ENCODE measurements at regions not wholly inside any gene's neighbourhood (a gene's known extent, or its start where the extent isn't known, plus 50 kb on each side); places are given as distances from the start of the nearest gene placed in this dataset.
"Not testable (repeated sequence)": the region's sequence is repeated elsewhere in the genome, so short reads cannot be mapped to it uniquely, and the experiment has no call there.

- TF ChIP-seq CTCF (IDR thresholded peaks at IDR 0.05; ENCODE audit: low read depth, low read length): no peak
- H3K4me3 ChIP-seq (ENCODE audit: low read depth, low read length): no peak overlapping the region
These were observed 194.2 kb upstream of the GLRA1 start for GRCh38 chr5:152118676-152119470.

DNA sequence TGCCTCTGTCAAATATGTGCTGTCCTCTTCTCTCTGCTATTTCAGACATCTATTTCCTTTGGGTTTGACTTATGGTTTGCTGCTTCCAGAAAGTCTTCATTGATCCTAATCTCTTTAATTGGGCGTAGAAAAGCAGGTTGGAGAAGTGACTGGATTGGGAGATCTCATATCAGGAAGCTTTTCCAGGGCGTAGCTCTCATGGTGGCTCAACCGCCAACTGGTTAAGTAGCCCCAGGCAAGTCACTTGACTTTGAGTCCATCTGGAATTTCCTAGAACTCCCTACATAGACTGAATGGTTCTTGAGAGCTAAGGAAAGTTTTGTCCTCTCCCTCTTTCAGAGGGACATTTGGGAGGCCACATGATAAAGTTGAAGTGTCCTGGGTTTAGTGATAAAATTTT is 192.3 kb upstream of the GLRA1 start:
- H3K4me3 ChIP-seq (ENCODE audit: low read depth, low read length): no peak overlapping the region
- no peak for TF ChIP-seq CTCF (IDR thresholded peaks at IDR 0.05; ENCODE audit: low read depth, low read length)

GRCh38 chr5:152113401-152113800 is 188.8 kb upstream of the GLRA1 start:
- no peak overlapping the region for H3K4me3 ChIP-seq (ENCODE audit: low read depth, low read length)
- TF ChIP-seq CTCF (IDR thresholded peaks at IDR 0.05; ENCODE audit: low read depth, low read length): no peak

GRCh38 chr5:152107220-152107619 is 182.6 kb upstream of the GLRA1 start:
- no peak for TF ChIP-seq CTCF (IDR thresholded peaks at IDR 0.05; ENCODE audit: low read depth, low read length)
- H3K4me3 ChIP-seq (ENCODE audit: low read depth, low read length): no peak overlapping the region

DNA sequence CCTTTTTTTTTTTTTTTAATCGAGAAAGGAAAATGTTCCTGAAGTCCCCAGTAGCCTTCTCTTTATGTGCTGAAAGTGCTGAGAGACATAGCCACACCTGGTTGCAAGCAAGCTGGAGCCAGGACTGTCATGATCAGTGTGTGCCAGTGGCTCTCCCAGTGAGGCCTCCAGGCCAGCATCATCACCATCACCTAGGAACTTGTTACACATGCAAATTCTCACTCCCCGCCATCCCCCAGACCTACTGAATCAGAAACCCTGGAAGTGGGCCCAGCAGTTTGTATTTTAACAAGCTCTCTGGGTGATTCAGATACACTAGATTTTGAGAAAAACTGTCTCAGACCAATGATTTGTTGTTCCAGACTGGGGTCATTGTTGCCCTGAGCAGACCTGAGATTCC is 181.9 kb upstream of the GLRA1 start:
- TF ChIP-seq CTCF (IDR thresholded peaks at IDR 0.05; ENCODE audit: low read depth, low read length): no peak
- no peak overlapping the region for H3K4me3 ChIP-seq (ENCODE audit: low read depth, low read length)

GRCh38 chr5:152105085-152105484 is 180.4 kb upstream of the GLRA1 start:
- no peak for TF ChIP-seq CTCF (IDR thresholded peaks at IDR 0.05; ENCODE audit: low read depth, low read length)
- H3K4me3 ChIP-seq (ENCODE audit: low read depth, low read length): no peak overlapping the region

DNA sequence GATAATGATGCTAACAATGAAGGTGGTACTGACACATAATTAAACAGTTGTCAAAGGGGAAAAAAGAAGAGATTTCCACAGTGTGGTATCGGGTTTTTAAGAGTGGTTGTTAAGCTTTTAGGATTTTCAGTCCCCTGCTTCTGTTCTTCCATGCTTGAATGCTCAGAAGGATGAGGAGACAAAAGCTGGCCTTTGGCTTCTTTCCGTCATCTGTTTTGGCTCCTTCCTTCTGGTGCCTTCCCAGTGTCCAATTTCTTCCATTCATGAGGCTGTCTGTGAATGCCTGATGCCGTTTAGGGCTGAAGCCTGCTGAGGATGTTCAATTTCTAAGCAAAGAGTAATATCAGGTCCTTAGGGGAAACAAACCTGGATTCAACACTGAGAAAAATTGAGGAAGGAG is 179.6 kb upstream of the GLRA1 start:
- no peak for TF ChIP-seq CTCF (IDR thresholded peaks at IDR 0.05; ENCODE audit: low read depth, low read length)
- no peak overlapping the region for H3K4me3 ChIP-seq (ENCODE audit: low read depth, low read length)

- H3K4me3 ChIP-seq (ENCODE audit: low read depth, low read length): not testable (repeated sequence)
These were observed 178.3 kb upstream of the GLRA1 start for GRCh38 chr5:152102908-152103307.
